IgD-negative memory B cell (primary cell): ENCODE measurements at regions not wholly inside any gene's neighbourhood (a gene's known extent, or its start where the extent isn't known, plus 50 kb on each side); places are given as distances from the start of the nearest gene placed in this dataset.

Source experiments
- H3K27ac Mint-ChIP-seq, 3 donors: one replicate each; pipeline ENCODE4 v1.8.0; 2020 to 2022; ENCODE audit warnings: mild to moderate bottlenecking in 3 of 3, mixed read lengths in 3 of 3, moderate library complexity in 1 of 3
- H3K27me3 Mint-ChIP-seq: one replicate; pipeline ENCODE4 v1.8.0; 2021; ENCODE audit warnings: mixed read lengths
- H3K36me3 Mint-ChIP-seq: one replicate; pipeline ENCODE4 v1.8.0; 2020; ENCODE audit warnings: mild to moderate bottlenecking, mixed read lengths
- H3K4me1 Mint-ChIP-seq, 3 donors: one replicate each; pipeline ENCODE4 v1.8.0; 2020 to 2022; ENCODE audit warnings: mixed read lengths in 3 of 3, mild to moderate bottlenecking in 1 of 3
- H3K4me3 Mint-ChIP-seq, 4 donors: one replicate each; pipeline ENCODE4 v1.8.0; 2020 to 2022; ENCODE audit warnings: mild to moderate bottlenecking in 4 of 4, mixed read lengths in 4 of 4, moderate library complexity in 3 of 4
- H3K9me3 Mint-ChIP-seq, 3 donors: one replicate each; pipeline ENCODE4 v1.8.0; 2020 to 2021; ENCODE audit warnings: mixed read lengths in 3 of 3, mild to moderate bottlenecking in 1 of 3

DNA sequence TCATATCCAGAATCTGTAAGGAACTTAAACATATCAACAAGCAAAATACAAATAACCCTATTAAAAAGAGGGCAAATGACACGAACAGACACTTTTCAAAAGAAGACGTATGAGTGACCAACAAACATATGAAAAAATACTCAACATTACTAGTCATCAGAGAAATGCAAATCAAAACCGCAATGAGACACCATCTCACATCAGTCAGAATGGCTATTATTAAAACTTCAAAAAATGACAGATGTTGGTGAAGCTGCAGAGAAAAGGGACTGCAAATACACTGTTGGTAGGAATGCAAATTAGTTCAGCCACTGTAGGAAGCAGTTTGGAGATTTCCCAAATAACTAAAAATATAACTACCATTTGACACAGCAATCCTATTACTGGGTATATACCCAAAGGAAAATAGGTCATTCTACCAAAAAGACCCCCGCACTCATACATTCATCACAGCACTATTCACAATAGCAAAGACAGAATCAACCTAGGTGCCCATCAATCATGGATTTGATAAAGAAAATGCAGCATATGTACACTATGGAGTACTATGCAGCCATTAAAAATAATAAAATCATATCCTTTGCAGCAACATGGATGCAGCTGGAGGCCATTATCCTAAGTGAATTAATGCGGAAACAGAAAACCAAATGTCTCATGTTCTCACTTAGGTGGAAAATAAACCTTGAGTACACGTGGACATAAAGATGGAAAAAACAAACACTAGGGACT, 230.1 kb upstream of the RAB4A start:
- H3K4me1 Mint-ChIP-seq = peaks cover 11 to 18% (median 16%) of the 10 kb centered on the region in 3 donors
- H3K27me3 Mint-ChIP-seq = peaks cover 47% of the 10 kb centered on the region
- H3K4me3 Mint-ChIP-seq = peak overlapping the region in 1 of 4 donors; percentile 47
- H3K27ac Mint-ChIP-seq = no peak overlapping the region
- peaks cover 3% of the 10 kb centered on the region for H3K36me3 Mint-ChIP-seq
- H3K9me3 Mint-ChIP-seq = peaks cover 0 to 4% (median 0%) of the 10 kb centered on the region in 3 donors

DNA sequence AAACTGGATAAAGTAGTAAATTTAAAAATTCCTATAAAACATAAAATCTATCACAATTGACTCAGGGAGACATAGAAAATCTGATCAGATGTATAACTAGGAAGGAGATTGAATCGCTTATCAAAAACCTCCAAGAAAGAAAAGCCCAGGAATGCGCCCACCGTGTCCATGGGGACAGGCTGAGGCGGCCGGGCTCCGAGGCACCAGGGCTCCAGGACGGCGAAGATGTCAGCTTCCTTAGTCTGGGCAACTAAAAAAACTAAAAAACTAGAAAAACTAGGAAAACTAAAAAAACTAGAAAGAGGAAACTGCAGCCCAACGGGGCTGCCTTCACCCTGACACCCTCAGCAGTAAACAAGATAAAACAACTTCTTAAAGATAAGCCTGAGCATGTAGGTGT, 229.0 kb upstream of the RAB4A start:
- Mint-ChIP-seq H3K36me3 (peaks cover 3% of the 10 kb centered on the region), H3K4me1 (peaks cover 4 to 6% (median 5%) of the 10 kb centered on the region in 3 donors), H3K4me3 (peak overlapping the region in 1 of 4 donors; percentile 60), H3K9me3 (peaks cover 0 to 4% (median 0%) of the 10 kb centered on the region in 3 donors), H3K27me3 (peaks cover 37% of the 10 kb centered on the region), H3K27ac (no peak overlapping the region)

- H3K36me3 Mint-ChIP-seq = peaks cover 3% of the 10 kb centered on the region
- peaks cover 37% of the 10 kb centered on the region for H3K27me3 Mint-ChIP-seq
- no peak overlapping the region for H3K27ac Mint-ChIP-seq
- peaks cover 4 to 6% (median 4%) of the 10 kb centered on the region in 3 donors for H3K4me1 Mint-ChIP-seq
- peaks cover 0 to 4% (median 0%) of the 10 kb centered on the region in 3 donors for H3K9me3 Mint-ChIP-seq
- no peak overlapping the region for H3K4me3 Mint-ChIP-seq
Measured at GRCh38 chr1:229042482-229042881, 228.4 kb upstream of the RAB4A start.

DNA sequence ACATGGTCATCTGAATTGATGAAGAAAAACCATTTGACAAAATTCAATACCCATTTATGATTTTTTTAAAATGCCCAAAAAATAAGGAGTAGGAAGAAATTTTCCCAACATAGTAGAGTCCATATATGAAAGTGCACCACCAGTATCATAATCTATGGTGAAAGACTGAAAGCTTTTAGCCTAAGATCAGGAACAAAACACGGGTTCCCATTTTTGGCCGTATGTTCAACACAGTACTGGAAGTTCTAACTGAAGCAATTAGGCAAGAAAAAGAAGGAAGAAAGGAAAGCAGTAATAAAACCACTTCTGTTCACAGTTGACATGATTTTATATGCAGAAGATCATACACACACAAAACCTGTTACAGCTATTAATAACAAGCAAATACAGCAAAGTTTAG, 227.8 kb upstream of the RAB4A start:
- Mint-ChIP-seq H3K4me3 (no peak overlapping the region), H3K4me1 (peaks cover 4 to 6% (median 4%) of the 10 kb centered on the region in 3 donors), H3K9me3 (peaks cover 0 to 5% (median 0%) of the 10 kb centered on the region in 3 donors), H3K27ac (no peak overlapping the region), H3K36me3 (peaks cover 3% of the 10 kb centered on the region), H3K27me3 (peaks cover 38% of the 10 kb centered on the region)

GRCh38 chr1:229046251-229046853, 224.6 kb upstream of the RAB4A start:
- H3K36me3 Mint-ChIP-seq = no peaks in the 10 kb centered on the region
- peaks cover 0 to 7% (median 4%) of the 10 kb centered on the region in 3 donors for H3K9me3 Mint-ChIP-seq
- H3K4me3 Mint-ChIP-seq = no peak overlapping the region
- H3K27ac Mint-ChIP-seq = no peak overlapping the region
- peaks cover 23% of the 10 kb centered on the region for H3K27me3 Mint-ChIP-seq
- no peaks in the 10 kb centered on the region for H3K4me1 Mint-ChIP-seq

DNA sequence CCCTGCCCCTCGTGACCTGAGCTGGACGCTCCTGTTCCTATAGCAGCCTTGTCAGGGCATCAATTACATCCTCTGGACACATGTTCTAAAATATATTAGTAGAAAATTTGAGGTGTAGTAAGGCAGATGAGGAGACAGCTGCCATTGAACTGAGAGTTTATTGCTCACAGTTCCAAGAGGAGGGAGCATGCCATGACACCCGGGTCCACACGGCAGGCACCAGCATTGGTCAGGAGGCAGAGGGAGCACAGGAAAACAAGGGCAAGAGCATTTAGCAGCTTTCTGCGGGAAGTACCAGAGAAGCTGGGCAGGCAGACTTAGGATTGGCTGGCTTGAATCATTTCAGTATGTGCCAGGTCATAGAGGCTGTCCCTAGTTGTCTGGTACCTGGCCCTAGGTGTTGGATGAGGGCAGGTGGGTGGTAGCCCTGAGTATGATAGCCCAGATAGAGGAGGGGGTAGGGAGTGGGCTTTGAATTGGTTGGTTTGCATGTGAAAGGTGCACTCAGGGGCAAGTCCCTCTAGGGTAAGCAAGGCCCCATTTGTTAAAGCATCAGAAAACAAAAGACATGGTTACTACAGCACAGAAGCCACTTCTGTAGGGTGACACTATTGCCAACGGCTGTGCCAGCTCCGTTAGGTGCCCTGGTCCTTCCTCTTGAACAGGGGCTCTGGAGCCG, 223.6 kb upstream of the RAB4A start:
- Mint-ChIP-seq H3K27me3 (peaks cover 26% of the 10 kb centered on the region), H3K27ac (no peak overlapping the region), H3K9me3 (peaks cover 0 to 11% (median 8%) of the 10 kb centered on the region in 3 donors), H3K36me3 (no peaks in the 10 kb centered on the region), H3K4me1 (no peaks in the 10 kb centered on the region), H3K4me3 (no peak overlapping the region)

- H3K4me3 Mint-ChIP-seq = no peak overlapping the region
- H3K27me3 Mint-ChIP-seq = peaks cover 26% of the 10 kb centered on the region
- H3K4me1 Mint-ChIP-seq = no peaks in the 10 kb centered on the region
- H3K36me3 Mint-ChIP-seq = no peaks in the 10 kb centered on the region
- H3K9me3 Mint-ChIP-seq = peaks cover 0 to 12% (median 8%) of the 10 kb centered on the region in 3 donors
- H3K27ac Mint-ChIP-seq = no peak overlapping the region
Measured at GRCh38 chr1:229047840-229048620, 222.9 kb upstream of the RAB4A start.

DNA sequence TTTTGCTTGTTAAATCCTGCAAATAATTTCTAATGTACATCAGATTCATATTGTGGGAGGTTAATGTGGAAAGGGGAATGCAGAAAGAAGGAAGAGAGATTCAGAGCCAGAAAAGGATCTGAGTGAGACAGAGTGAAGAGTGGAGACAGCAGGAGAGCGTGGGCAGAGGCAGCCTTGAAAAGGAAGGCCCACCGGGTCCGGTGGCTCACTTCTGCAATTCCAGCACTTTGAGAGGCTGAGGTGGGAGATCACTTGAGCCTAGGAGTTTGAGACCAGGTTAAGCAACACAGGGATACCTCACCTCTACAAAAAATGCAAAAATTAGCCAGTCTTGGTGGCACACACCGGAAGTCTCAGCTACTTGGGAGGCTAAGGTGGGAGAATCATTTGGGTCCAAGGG, 222.0 kb upstream of the RAB4A start:
- H3K4me1 Mint-ChIP-seq = no peaks in the 10 kb centered on the region
- H3K36me3 Mint-ChIP-seq = peaks cover under 1% of the 10 kb centered on the region
- peaks cover 0 to 12% (median 8%) of the 10 kb centered on the region in 3 donors for H3K9me3 Mint-ChIP-seq
- H3K27me3 Mint-ChIP-seq = peaks cover 22% of the 10 kb centered on the region
- no peak overlapping the region for H3K27ac Mint-ChIP-seq
- H3K4me3 Mint-ChIP-seq = no peak overlapping the region

- Mint-ChIP-seq H3K27ac (no peak overlapping the region), H3K4me3 (no peak overlapping the region), H3K27me3 (peaks cover 39% of the 10 kb centered on the region), H3K36me3 (peaks cover 2% of the 10 kb centered on the region), H3K9me3 (peaks cover 0 to 7% (median 7%) of the 10 kb centered on the region in 3 donors), H3K4me1 (peaks cover 0 to 9% (median 0%) of the 10 kb centered on the region in 3 donors)
Measured at GRCh38 chr1:229056046-229056445, 214.9 kb upstream of the RAB4A start.

DNA sequence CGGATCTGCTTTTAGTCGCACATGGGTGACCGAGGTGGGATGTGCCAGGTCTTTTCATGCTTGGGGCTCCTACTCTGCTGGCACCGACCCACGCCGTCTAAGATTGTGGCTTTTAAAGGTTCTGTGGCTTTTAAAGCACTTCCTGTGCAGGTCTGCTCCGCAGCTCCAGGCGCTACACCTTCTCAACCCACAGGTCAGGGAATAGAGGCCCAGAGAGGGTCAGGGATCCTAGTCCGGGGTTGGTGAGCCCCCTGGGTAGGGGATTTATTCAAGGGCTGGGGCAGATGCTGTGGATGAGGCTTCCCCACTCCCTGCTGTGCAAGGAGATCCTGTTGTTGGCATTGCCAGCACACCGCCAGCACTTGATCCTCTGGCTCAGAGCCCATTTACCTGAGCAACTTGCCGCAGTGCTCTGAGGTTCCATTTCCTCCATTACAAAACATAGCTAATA, 212.8 kb upstream of the RAB4A start:
- Mint-ChIP-seq H3K27me3 (peaks cover 32% of the 10 kb centered on the region), H3K4me3 (no peak overlapping the region), H3K36me3 (peaks cover 2% of the 10 kb centered on the region), H3K4me1 (peaks cover 0 to 9% (median 0%) of the 10 kb centered on the region in 3 donors), H3K9me3 (no peaks in the 10 kb centered on the region), H3K27ac (peak overlapping the region in 1 of 3 donors; percentile 68)

- H3K9me3 Mint-ChIP-seq = no peaks in the 10 kb centered on the region
- peaks cover 32% of the 10 kb centered on the region for H3K27me3 Mint-ChIP-seq
- H3K4me3 Mint-ChIP-seq = no peak overlapping the region
- peaks cover 0 to 9% (median 0%) of the 10 kb centered on the region in 3 donors for H3K4me1 Mint-ChIP-seq
- H3K27ac Mint-ChIP-seq = no peak overlapping the region
- H3K36me3 Mint-ChIP-seq = peaks cover 2% of the 10 kb centered on the region
Measured at GRCh38 chr1:229058729-229059128, 212.2 kb upstream of the RAB4A start.

DNA sequence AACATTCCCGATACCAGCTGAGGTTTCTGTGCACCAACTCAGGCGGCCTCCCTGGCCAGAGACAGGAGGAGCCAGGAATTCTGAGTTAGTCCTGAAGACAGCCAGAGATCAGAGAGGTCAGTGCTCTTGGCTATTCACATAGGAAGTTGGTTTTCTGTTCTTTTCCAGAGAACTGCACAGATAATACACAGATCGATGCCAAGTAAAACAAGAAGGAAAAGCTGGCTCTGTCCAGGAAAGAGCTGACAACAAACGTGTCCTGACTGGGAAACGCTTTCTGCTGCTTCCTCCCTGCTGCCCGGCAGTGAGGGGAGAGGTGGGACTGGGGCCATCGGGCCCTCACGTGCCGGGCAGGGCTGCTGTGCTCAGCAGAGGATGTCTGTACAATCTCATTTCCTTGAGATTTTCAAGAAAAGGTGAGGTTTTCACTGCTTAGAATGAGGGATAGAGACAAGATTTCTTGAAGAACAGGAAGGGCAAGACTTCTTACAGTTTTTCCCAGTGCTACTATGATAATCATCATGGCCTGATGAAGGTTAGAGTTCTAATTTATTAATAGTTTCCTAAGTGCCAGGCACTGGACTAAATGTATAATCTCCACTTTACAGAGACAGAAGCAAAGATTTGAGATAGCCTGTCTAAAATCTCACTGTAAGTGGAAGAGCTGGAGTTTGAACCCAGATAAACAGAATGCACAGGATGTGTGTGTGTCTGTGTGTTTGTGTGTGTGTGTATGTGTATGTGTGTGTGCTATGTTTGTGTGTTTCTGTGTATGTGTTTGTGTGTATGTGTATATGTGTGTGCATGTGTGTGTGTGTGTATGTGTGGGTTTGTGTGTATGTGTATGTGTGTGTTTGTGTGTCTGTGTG, 211.0 kb upstream of the RAB4A start:
- Mint-ChIP-seq H3K9me3 (no peaks in the 10 kb centered on the region), H3K36me3 (no peaks in the 10 kb centered on the region), H3K27ac (peak overlapping the region in 1 of 3 donors; percentile 23), H3K4me3 (no peak overlapping the region), H3K27me3 (peaks cover 31% of the 10 kb centered on the region), H3K4me1 (peaks cover 0 to 9% (median 0%) of the 10 kb centered on the region in 3 donors)

GRCh38 chr1:229062135-229062534, 208.8 kb upstream of the RAB4A start:
- Mint-ChIP-seq H3K4me1 (peaks cover 0 to 9% (median 0%) of the 10 kb centered on the region in 3 donors), H3K36me3 (no peaks in the 10 kb centered on the region), H3K27me3 (peaks cover 21% of the 10 kb centered on the region), H3K4me3 (no peak overlapping the region), H3K27ac (no peak overlapping the region), H3K9me3 (no peaks in the 10 kb centered on the region)
